ENCODE measurements at regions not wholly inside any gene's neighbourhood (a gene's known extent, or its start where the extent isn't known, plus 50 kb on each side); places are given as distances from the start of the nearest gene placed in this dataset.

GRCh38 chr2:192444286-192444838 is 249.6 kb upstream of the TMEFF2 start:
- no peak for TF ChIP-seq CTCF (conservative IDR thresholded peaks at IDR 0.05; ENCODE audit: low read depth, low read length)
- TF ChIP-seq EZH2 (IDR thresholded peaks at IDR 0.05; ENCODE audit: low read length, unreplicated experiment) = no peak
